SK-N-SH treated with all-trans-retinoic acid at 6 μM for 48 hours (cell line): ENCODE measurements at regions not wholly inside any gene's neighbourhood (a gene's known extent, or its start where the extent isn't known, plus 50 kb on each side); places are given as distances from the start of the nearest gene placed in this dataset.

ENCODE experiments used
- ATAC-seq: fragments of 200-7000 bp; cut with Tn5 transposase; 3 replicates; pipeline ENCODE4 v1.9.1; 2020; ENCODE audit warnings: mild to moderate bottlenecking, moderate library complexity
- ARNTL ChIP-seq: fragments of 450-650 bp; formaldehyde crosslinking; IDR thresholded peaks from 2 replicates; pipeline ENCODE4 v1.5.0; 2020; ENCODE audit warnings: low read depth, mild to moderate bottlenecking, moderate library complexity, borderline replicate concordance
- BACH2 ChIP-seq: fragments of 250-450 bp; sonication (Bioruptor Pico); IDR thresholded peaks from 2 replicates; pipeline ENCODE4 v1.9.0; 2021; ENCODE audit warnings: mild to moderate bottlenecking, borderline replicate concordance
- ESRRG ChIP-seq: fragments of 250-450 bp; sonication (Bioruptor Pico); IDR thresholded peaks from 2 replicates; pipeline ENCODE4 v1.6.1; 2021; ENCODE audit warnings: mild to moderate bottlenecking
- GLIS3 ChIP-seq: fragments of 250-450 bp; sonication (Bioruptor Pico); IDR thresholded peaks from 2 replicates; pipeline ENCODE4 v1.5.0; 2020; ENCODE audit warnings: mild to moderate bottlenecking, moderate library complexity
- ISL1 ChIP-seq: fragments of 250-450 bp; sonication (Bioruptor Pico); IDR thresholded peaks from 2 replicates; pipeline ENCODE4 v2.1.2; 2022; ENCODE audit warnings: mild to moderate bottlenecking, moderate library complexity
- OSR1 ChIP-seq: fragments of 250-450 bp; sonication (Bioruptor Pico); IDR thresholded peaks from 2 replicates; pipeline ENCODE4 v1.8.0; 2022; ENCODE audit warnings: moderate library complexity, mild to moderate bottlenecking, inconsistent platforms
- PPARA ChIP-seq: fragments of 250-450 bp; sonication (Bioruptor Pico); IDR thresholded peaks from 2 replicates; pipeline ENCODE4 v1.5.0; 2020; ENCODE audit warnings: mild to moderate bottlenecking, borderline replicate concordance
- RARB ChIP-seq: fragments of 250-450 bp; sonication (Bioruptor Pico); IDR thresholded peaks from 2 replicates; pipeline ENCODE4 v1.8.0; 2021; ENCODE audit warnings: mild to moderate bottlenecking, moderate library complexity
- SNAI2 ChIP-seq: fragments of 250-450 bp; sonication (Bioruptor Pico); IDR thresholded peaks from 2 replicates; pipeline ENCODE4 v1.5.0; 2020; ENCODE audit warnings: mild to moderate bottlenecking, moderate library complexity
- TCF4 ChIP-seq: fragments of 250-450 bp; sonication (Bioruptor Pico); IDR thresholded peaks from 2 replicates; pipeline ENCODE4 v1.8.0; 2021; ENCODE audit warnings: mild to moderate bottlenecking, moderate library complexity, borderline replicate concordance
- TOX ChIP-seq: fragments of 250-450 bp; sonication (Bioruptor Pico); IDR thresholded peaks from 2 replicates; pipeline ENCODE4 v1.8.0; 2021; ENCODE audit warnings: mild to moderate bottlenecking, moderate library complexity, borderline replicate concordance
- ZC3H10 ChIP-seq: fragments of 250-450 bp; sonication (Bioruptor Pico); IDR thresholded peaks from 2 replicates; pipeline ENCODE4 v1.5.1; 2021; ENCODE audit warnings: mild to moderate bottlenecking, moderate library complexity
- ZFP3 ChIP-seq: fragments of 250-450 bp; sonication (Bioruptor Pico); IDR thresholded peaks from 2 replicates; pipeline ENCODE4 v1.5.0; 2020; ENCODE audit warnings: mild to moderate bottlenecking, moderate library complexity
- ZFP30 ChIP-seq: fragments of 450-650 bp; formaldehyde crosslinking; IDR thresholded peaks from 2 replicates; pipeline ENCODE4 v1.5.0; 2022; ENCODE audit warnings: mild to moderate bottlenecking, moderate library complexity
- ZNF565 ChIP-seq: fragments of 450-650 bp; formaldehyde crosslinking; conservative IDR thresholded peaks from 2 replicates; pipeline ENCODE4 v1.5.0; 2020; ENCODE audit warnings: low read depth, mild to moderate bottlenecking, moderate library complexity
- ZNF70 ChIP-seq: fragments of 450-650 bp; formaldehyde crosslinking; IDR thresholded peaks from 2 replicates; pipeline ENCODE4 v1.5.0; 2020; ENCODE audit warnings: mild to moderate bottlenecking, moderate library complexity
- ZNF8 ChIP-seq: fragments of 450-650 bp; formaldehyde crosslinking; IDR thresholded peaks from 2 replicates; pipeline ENCODE4 v1.5.0; 2020; ENCODE audit warnings: mild to moderate bottlenecking, moderate library complexity
- TF ChIP-seq, protein P1 (sequence below): fragments of 250-450 bp; sonication (Bioruptor Pico); IDR thresholded peaks from 2 replicates; pipeline ENCODE4 v1.8.0; 2021; ENCODE audit warnings: low read depth, mild to moderate bottlenecking, moderate library complexity, borderline replicate concordance
- TF ChIP-seq, protein P2 (sequence below): fragments of 250-450 bp; sonication (Bioruptor Pico); IDR thresholded peaks from 2 replicates; pipeline ENCODE4 v1.5.1; 2020; ENCODE audit warnings: low read depth, mild to moderate bottlenecking, moderate library complexity
- TF ChIP-seq, protein P3 (sequence below): fragments of 250-450 bp; sonication (Bioruptor Pico); IDR thresholded peaks from 2 replicates; pipeline ENCODE4 v1.5.0; 2020; ENCODE audit warnings: mild to moderate bottlenecking, moderate library complexity
- TF ChIP-seq, protein P4 (sequence below): fragments of 250-450 bp; sonication (Bioruptor Pico); IDR thresholded peaks from 2 replicates; pipeline ENCODE4 v1.5.1; 2021; ENCODE audit warnings: mild to moderate bottlenecking, moderate library complexity

DNA sequence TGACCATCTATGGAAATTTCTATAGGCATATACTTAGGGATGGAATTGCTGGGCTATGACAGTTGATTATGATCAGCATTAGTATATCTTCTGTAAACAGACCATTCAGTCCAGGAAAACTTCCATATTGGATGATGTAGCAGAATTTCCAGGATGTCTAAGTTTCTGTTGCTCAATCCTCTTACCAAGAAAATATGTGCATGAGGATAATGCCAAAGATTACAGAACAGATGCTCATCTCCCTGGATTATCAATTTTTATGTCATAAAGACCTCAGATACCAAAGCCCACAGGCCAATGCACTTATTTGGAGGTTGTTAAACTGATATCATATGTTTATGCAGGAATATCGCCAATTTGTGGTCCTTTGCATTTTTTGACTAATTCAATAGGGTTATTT lies 354.4 kb upstream of the FLRT2 start:
- no peak for ATAC-seq

DNA sequence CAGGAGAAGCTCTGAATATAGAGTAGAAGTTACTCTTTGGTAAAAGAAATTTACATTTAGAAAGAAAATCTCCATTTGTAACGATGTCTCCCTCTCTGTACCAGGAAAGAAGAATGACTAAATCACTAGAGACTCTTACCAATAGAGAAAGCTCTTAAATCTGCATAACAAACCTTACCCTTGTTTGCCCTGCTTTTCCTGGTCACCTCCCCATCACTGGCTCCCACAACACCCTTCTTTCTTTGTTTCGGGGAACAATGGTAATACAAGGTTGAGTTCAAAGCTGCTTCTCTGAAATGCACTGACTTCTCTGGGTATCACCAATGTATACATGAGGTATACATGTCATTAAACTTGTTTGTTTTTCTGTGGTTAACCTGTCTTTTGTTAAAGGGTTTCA lies 351.1 kb upstream of the FLRT2 start:
- ATAC-seq: no peak
- TF ChIP-seq RARB: no peak
- no peak for TF ChIP-seq ISL1 (CRISPR knock-in tag)
- TF ChIP-seq TCF4 (CRISPR knock-in tag): no peak
- TF ChIP-seq, protein P1, sequence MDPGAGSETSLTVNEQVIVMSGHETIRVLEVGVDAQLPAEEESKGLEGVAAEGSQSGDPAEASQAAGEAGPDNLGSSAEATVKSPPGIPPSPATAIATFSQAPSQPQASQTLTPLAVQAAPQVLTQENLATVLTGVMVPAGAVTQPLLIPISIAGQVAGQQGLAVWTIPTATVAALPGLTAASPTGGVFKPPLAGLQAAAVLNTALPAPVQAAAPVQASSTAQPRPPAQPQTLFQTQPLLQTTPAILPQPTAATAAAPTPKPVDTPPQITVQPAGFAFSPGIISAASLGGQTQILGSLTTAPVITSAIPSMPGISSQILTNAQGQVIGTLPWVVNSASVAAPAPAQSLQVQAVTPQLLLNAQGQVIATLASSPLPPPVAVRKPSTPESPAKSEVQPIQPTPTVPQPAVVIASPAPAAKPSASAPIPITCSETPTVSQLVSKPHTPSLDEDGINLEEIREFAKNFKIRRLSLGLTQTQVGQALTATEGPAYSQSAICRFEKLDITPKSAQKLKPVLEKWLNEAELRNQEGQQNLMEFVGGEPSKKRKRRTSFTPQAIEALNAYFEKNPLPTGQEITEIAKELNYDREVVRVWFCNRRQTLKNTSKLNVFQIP: no peak
- TF ChIP-seq ESRRG (CRISPR knock-in tag): no peak
- no peak for TF ChIP-seq PPARA (CRISPR knock-in tag)
- no peak for TF ChIP-seq SNAI2 (CRISPR knock-in tag)
- no peak for TF ChIP-seq ZFP30 (CRISPR knock-in tag)
- TF ChIP-seq ZNF8 (CRISPR knock-in tag): no peak
- TF ChIP-seq ZNF70: no peak
- no peak for TF ChIP-seq ZNF565
- TF ChIP-seq, protein P2, sequence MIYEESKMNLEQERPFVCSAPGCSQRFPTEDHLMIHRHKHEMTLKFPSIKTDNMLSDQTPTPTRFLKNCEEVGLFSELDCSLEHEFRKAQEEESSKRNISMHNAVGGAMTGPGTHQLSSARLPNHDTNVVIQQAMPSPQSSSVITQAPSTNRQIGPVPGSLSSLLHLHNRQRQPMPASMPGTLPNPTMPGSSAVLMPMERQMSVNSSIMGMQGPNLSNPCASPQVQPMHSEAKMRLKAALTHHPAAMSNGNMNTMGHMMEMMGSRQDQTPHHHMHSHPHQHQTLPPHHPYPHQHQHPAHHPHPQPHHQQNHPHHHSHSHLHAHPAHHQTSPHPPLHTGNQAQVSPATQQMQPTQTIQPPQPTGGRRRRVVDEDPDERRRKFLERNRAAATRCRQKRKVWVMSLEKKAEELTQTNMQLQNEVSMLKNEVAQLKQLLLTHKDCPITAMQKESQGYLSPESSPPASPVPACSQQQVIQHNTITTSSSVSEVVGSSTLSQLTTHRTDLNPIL (CRISPR knock-in tag): no peak
- TF ChIP-seq, protein P3, sequence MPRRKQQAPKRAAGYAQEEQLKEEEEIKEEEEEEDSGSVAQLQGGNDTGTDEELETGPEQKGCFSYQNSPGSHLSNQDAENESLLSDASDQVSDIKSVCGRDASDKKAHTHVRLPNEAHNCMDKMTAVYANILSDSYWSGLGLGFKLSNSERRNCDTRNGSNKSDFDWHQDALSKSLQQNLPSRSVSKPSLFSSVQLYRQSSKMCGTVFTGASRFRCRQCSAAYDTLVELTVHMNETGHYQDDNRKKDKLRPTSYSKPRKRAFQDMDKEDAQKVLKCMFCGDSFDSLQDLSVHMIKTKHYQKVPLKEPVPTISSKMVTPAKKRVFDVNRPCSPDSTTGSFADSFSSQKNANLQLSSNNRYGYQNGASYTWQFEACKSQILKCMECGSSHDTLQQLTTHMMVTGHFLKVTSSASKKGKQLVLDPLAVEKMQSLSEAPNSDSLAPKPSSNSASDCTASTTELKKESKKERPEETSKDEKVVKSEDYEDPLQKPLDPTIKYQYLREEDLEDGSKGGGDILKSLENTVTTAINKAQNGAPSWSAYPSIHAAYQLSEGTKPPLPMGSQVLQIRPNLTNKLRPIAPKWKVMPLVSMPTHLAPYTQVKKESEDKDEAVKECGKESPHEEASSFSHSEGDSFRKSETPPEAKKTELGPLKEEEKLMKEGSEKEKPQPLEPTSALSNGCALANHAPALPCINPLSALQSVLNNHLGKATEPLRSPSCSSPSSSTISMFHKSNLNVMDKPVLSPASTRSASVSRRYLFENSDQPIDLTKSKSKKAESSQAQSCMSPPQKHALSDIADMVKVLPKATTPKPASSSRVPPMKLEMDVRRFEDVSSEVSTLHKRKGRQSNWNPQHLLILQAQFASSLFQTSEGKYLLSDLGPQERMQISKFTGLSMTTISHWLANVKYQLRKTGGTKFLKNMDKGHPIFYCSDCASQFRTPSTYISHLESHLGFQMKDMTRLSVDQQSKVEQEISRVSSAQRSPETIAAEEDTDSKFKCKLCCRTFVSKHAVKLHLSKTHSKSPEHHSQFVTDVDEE (CRISPR knock-in tag): no peak
- no peak for TF ChIP-seq BACH2
- TF ChIP-seq, protein P4, sequence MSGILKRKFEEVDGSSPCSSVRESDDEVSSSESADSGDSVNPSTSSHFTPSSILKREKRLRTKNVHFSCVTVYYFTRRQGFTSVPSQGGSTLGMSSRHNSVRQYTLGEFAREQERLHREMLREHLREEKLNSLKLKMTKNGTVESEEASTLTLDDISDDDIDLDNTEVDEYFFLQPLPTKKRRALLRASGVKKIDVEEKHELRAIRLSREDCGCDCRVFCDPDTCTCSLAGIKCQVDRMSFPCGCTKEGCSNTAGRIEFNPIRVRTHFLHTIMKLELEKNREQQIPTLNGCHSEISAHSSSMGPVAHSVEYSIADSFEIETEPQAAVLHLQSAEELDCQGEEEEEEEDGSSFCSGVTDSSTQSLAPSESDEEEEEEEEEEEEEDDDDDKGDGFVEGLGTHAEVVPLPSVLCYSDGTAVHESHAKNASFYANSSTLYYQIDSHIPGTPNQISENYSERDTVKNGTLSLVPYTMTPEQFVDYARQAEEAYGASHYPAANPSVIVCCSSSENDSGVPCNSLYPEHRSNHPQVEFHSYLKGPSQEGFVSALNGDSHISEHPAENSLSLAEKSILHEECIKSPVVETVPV (CRISPR knock-in tag): no peak
- no peak for TF ChIP-seq TOX (CRISPR knock-in tag)
- no peak for TF ChIP-seq ZC3H10 (CRISPR knock-in tag)
- TF ChIP-seq GLIS3 (CRISPR knock-in tag): no peak

More for the DNA sequence above, 354.4 kb upstream of the FLRT2 start:
- TF ChIP-seq, protein P2 (CRISPR knock-in tag): no peak
- TF ChIP-seq ARNTL (CRISPR knock-in tag): no peak
- TF ChIP-seq ZFP3: no peak
- no peak for TF ChIP-seq ZC3H10 (CRISPR knock-in tag)
- TF ChIP-seq ZNF565: no peak
- TF ChIP-seq PPARA (CRISPR knock-in tag): no peak
- no peak for TF ChIP-seq OSR1 (CRISPR knock-in tag)
- no peak for TF ChIP-seq RARB

DNA sequence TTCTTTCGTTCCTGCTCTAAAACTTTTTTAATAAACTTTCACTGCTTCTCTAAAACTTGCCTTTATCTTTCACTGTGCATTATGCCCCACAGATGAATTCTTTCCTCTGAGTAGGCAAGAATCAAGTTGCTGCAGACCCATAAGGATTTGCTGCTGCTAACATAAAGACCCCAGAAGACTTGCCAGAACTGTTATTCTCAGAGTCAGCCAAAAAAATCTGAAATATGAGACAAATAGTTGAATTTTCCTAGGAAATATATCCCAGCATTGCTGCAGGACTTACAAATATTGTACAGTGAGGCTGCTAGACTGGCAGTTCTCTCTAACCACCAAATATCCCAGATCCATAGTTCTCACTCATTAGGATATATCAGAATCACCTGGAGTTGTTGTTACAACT lies 349.1 kb upstream of the FLRT2 start:
- TF ChIP-seq PPARA (CRISPR knock-in tag) (no peak), ZC3H10 (CRISPR knock-in tag) (no peak), TCF4 (CRISPR knock-in tag) (no peak)
- TF ChIP-seq, all 23 proteins: peak for 0
- no peak for ATAC-seq

DNA sequence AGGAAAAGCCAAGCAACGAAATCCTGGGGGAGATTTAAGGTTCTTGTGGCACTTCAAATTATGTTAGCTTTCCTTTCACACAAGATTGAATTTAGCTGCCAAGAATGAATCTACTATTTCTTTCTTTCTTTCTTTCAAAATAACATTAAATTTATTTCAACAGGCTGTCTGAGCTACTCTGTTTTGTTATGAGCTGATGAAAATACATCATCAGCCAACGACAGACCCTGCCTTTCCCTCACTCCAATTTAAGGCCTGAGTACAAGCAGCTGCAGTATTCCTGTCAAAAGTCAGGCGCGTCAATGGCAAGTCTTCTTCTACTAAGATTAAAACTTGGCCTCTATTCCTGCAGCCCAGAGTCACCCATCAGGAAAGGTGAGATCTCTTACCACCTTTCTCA lies 347.7 kb upstream of the FLRT2 start:
- ATAC-seq: no peak
- no peak for TF ChIP-seq ZNF8 (CRISPR knock-in tag)
